ENCODE measurements at regions not wholly inside any gene's neighbourhood (a gene's known extent, or its start where the extent isn't known, plus 50 kb on each side); places are given as distances from the start of the nearest gene placed in this dataset.
"Not testable (repeated sequence)": the region's sequence is repeated elsewhere in the genome, so short reads cannot be mapped to it uniquely, and the experiment has no call there.

GRCh38 chr9:89951675-89952074 is 346.9 kb downstream of the GADD45G start:
- no peaks in the 10 kb centered on the region for H3K27me3 ChIP-seq
- WGBS, 2 donors = 91 to 92% methylated on average over 4 of the region's 4 CpGs
- peaks cover 0 to 12% (median 7%) of the 10 kb centered on the region in 9 donors for H3K4me1 ChIP-seq
- no peak overlapping the region for H3K4me3 ChIP-seq
- no peaks in the 10 kb centered on the region for H3K36me3 ChIP-seq
- H3K27ac ChIP-seq = no peak overlapping the region
- intact Hi-C loops (cut with DNase I) = no loop called here
- peak in 1 of 8 donors; percentile 43 for ATAC-seq
- no peak for TF ChIP-seq CTCF (IDR thresholded peaks at IDR 0.05)
- no peak for DNase-seq
- no peaks in the 10 kb centered on the region for H3K9me3 ChIP-seq

- H3K36me3 ChIP-seq = no peaks in the 10 kb centered on the region
- 91 to 94% methylated on average over 4 of the region's 4 CpGs for WGBS, 2 donors
- intact Hi-C loops (cut with DNase I) = no loop called here
- no peaks in the 10 kb centered on the region for H3K27me3 ChIP-seq
- DNase-seq (no peak), ATAC-seq (no peak)
- no peak for TF ChIP-seq CTCF (IDR thresholded peaks at IDR 0.05)
- H3K9me3 ChIP-seq = no peaks in the 10 kb centered on the region
- H3K4me1 ChIP-seq = peaks cover 0 to 12% (median 7%) of the 10 kb centered on the region in 9 donors
- H3K4me3 ChIP-seq = no peak overlapping the region
- H3K27ac ChIP-seq = no peak overlapping the region
Observed at GRCh38 chr9:89952401-89952800, 347.6 kb downstream of the GADD45G start.

- H3K36me3 ChIP-seq; ATAC-seq; intact Hi-C loops (cut with DNase I); H3K27ac ChIP-seq; H3K9me3 ChIP-seq; H3K27me3 ChIP-seq; DNase-seq; H3K4me3 ChIP-seq: not testable (repeated sequence)
- WGBS, 2 donors = 91 to 97% methylated on average over 3 to 4 of the region's 4 CpGs
- peaks cover 0 to 12% (median 7%) of the 10 kb centered on the region in 9 donors for H3K4me1 ChIP-seq
Observed at GRCh38 chr9:89953263-89953662, 348.5 kb downstream of the GADD45G start.

GRCh38 chr9:89953824-89954615 is 349.2 kb downstream of the GADD45G start:
- peak in 5 of 8 donors; percentile 54 to 69 (median 63) for ATAC-seq
- H3K27ac ChIP-seq = no peak overlapping the region
- H3K36me3 ChIP-seq = no peaks in the 10 kb centered on the region
- intact Hi-C loops (cut with DNase I) = no loop called here
- 41 to 43% methylated on average over 16 of the region's 16 CpGs for WGBS, 2 donors
- peaks cover 0 to 12% (median 7%) of the 10 kb centered on the region in 9 donors for H3K4me1 ChIP-seq
- TF ChIP-seq CTCF (IDR thresholded peaks at IDR 0.05) = no peak
- H3K4me3 ChIP-seq = no peak overlapping the region
- no peaks in the 10 kb centered on the region for H3K27me3 ChIP-seq
- DNase-seq = peak in 1 of 2 donors; percentile 13
- H3K9me3 ChIP-seq = no peaks in the 10 kb centered on the region

DNA sequence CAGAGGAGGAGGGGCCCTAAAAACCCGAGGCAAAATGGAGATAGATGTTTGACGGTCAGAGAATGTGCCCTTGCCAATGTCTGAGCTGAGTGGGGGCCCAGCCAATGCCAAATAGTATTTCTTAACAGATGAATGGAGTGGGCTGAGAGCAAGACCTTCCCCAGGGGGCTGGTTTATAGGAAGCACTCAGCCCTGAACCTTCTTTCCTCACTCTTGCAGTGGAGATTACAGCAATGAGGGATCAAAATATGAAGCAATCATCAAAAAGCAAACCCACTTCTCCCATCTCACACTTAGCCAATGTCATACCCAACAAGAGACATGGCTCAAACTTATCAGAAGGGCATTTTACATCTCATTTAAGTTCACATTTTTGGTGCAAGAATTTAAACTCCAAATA is 350.3 kb downstream of the GADD45G start:
- intact Hi-C loops (cut with DNase I) = no loop called here
- H3K27ac ChIP-seq = no peak overlapping the region
- no peaks in the 10 kb centered on the region for H3K27me3 ChIP-seq
- peaks cover 0 to 12% (median 7%) of the 10 kb centered on the region in 9 donors for H3K4me1 ChIP-seq
- H3K36me3 ChIP-seq = no peaks in the 10 kb centered on the region
- WGBS, 2 donors = 59 to 62% methylated on average over 2 of the region's 2 CpGs
- TF ChIP-seq CTCF (IDR thresholded peaks at IDR 0.05) = no peak
- ATAC-seq = peak in 1 of 8 donors; percentile 52
- no peaks in the 10 kb centered on the region for H3K9me3 ChIP-seq
- DNase-seq = no peak
- H3K4me3 ChIP-seq = no peak overlapping the region
